NB4 (cell line): ENCODE measurements at regions not wholly inside any gene's neighbourhood (a gene's known extent, or its start where the extent isn't known, plus 50 kb on each side); places are given as distances from the start of the nearest gene placed in this dataset.

Experiments
- DNase-seq: peaks from one replicate; pipeline ENCODE4 v3.0.0; 2010; ENCODE audit warnings: low read depth
- H3K4me3 ChIP-seq: one replicate; pipeline ENCODE4 v1.5.1; 2011; ENCODE audit warnings: mild to moderate bottlenecking, low read depth, low read length, moderate library complexity
- MYC ChIP-seq: IDR thresholded peaks from 2 replicates; pipeline ENCODE4 v1.6.1; 2011; ENCODE audit warnings: low read depth, low read length
- POLR2A ChIP-seq: IDR thresholded peaks from 2 replicates; pipeline ENCODE4 v1.6.1; 2011; ENCODE audit warnings: mild to moderate bottlenecking; ENCODE audit not compliant: insufficient read length; ENCODE audit errors: extremely low read depth
- TF ChIP-seq, protein P1 (sequence below): IDR thresholded peaks from 2 replicates; pipeline ENCODE4 v1.6.1; 2011; ENCODE audit warnings: low read depth, low read length
- TF ChIP-seq, protein P2 (sequence below): IDR thresholded peaks from one replicate; pipeline ENCODE4 v1.5.1; 2012; ENCODE audit warnings: low read depth, low read length

- no peak for DNase-seq
- no peak overlapping the region for H3K4me3 ChIP-seq
- TF ChIP-seq POLR2A: no peak
- TF ChIP-seq, protein P1, sequence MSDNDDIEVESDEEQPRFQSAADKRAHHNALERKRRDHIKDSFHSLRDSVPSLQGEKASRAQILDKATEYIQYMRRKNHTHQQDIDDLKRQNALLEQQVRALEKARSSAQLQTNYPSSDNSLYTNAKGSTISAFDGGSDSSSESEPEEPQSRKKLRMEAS: no peak
- no peak for TF ChIP-seq MYC
- TF ChIP-seq, protein P2, sequence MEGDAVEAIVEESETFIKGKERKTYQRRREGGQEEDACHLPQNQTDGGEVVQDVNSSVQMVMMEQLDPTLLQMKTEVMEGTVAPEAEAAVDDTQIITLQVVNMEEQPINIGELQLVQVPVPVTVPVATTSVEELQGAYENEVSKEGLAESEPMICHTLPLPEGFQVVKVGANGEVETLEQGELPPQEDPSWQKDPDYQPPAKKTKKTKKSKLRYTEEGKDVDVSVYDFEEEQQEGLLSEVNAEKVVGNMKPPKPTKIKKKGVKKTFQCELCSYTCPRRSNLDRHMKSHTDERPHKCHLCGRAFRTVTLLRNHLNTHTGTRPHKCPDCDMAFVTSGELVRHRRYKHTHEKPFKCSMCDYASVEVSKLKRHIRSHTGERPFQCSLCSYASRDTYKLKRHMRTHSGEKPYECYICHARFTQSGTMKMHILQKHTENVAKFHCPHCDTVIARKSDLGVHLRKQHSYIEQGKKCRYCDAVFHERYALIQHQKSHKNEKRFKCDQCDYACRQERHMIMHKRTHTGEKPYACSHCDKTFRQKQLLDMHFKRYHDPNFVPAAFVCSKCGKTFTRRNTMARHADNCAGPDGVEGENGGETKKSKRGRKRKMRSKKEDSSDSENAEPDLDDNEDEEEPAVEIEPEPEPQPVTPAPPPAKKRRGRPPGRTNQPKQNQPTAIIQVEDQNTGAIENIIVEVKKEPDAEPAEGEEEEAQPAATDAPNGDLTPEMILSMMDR: no peak
These were observed 88.8 kb upstream of the LYZL1 start for GRCh38 chr10:29199941-29200679.

DNA sequence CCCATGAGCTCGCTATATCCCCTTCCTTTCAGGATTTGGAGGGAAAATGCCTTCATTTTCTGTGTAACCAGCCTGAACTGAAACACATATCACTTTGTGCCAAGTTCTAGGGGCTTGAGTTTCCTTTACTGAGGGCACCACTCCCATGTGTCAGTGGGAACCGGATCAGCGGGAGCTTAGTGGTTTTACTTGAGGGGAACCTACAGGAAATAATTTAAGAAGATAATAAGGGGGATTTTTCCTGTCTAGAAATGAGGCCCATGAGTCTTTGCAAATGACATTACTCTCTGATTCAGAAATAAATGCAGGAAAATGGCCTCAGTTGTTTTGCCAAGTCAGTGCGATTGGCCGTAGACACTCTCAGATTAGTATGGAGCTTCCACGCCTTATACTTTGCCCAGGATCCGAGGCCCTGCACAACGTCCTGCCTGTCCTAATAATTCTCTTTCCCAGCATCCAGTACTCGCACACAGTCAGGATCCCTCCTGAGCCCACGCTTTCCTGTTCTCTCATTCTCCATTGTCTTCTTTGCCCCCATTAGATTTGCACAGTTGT lies 86.4 kb upstream of the LYZL1 start:
- H3K4me3 ChIP-seq: no peak overlapping the region
- no peak for DNase-seq
- TF ChIP-seq, protein P2: no peak
- TF ChIP-seq MYC (no peak), POLR2A (no peak)
- TF ChIP-seq, protein P1: no peak

DNA sequence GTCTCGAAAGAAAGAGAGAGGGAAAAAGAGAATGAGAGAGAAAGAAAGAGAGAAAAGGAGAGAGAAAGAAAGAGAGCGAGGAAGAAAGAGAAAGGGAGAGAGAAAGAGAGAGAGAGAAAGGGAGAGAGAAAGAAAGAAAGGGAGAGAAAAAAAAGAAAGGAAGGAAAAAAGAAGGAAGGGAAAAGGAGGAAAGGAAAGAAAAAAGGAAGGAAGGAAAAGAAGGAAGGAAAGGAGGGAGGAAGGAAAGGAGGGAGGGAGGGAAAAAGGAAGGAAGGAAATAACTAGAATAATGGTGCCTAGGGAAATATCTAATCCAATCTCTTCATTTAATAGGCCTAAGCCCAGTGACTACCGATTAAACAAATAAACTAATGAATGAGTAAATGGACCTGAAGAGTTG lies 85.4 kb upstream of the LYZL1 start:
- TF ChIP-seq, protein P1: no peak
- no peak for TF ChIP-seq POLR2A
- TF ChIP-seq MYC: no peak
- TF ChIP-seq, protein P2: no peak
- DNase-seq: no peak
- no peak overlapping the region for H3K4me3 ChIP-seq

GRCh38 chr10:29204070-29204800 lies 84.6 kb upstream of the LYZL1 start:
- TF ChIP-seq, protein P1: no peak
- TF ChIP-seq MYC: no peak
- TF ChIP-seq POLR2A: no peak
- TF ChIP-seq, protein P2: no peak
- DNase-seq: no peak
- no peak overlapping the region for H3K4me3 ChIP-seq

GRCh38 chr10:29205787-29206186 lies 83.1 kb upstream of the LYZL1 start:
- DNase-seq: no peak
- H3K4me3 ChIP-seq: no peak overlapping the region
- no peak for TF ChIP-seq POLR2A
- TF ChIP-seq, protein P1: no peak
- TF ChIP-seq, protein P2: no peak
- no peak for TF ChIP-seq MYC
